ENCODE measurements at regions not wholly inside any gene's neighbourhood (a gene's known extent, or its start where the extent isn't known, plus 50 kb on each side); places are given as distances from the start of the nearest gene placed in this dataset.

DNA sequence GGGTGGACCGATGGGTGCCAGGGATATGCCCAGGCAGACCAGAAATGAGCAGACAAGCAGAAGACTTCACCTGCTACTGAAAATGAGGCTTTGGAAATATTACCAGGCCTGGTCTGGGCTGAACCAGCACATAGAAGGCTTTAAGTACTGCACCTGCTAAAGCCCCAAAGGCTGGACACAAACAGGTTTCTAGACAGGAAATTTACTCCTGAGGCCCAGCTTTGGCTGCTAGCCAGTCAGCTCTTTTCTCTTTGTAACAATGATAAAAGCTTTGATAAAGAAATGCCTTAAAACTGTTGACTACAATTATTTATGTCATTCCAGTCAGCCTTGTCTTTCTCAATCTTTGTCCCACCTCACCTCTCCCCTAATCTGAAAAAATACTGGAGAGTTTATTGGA, 228.9 kb upstream of the EGLN3 start:
- Histone ChIP-seq H3K27me3 (ENCODE audit: insufficient read depth, low read length) (no peaks in the 10 kb centered on the region), H3K4me1 (ENCODE audit: insufficient read depth, low read length) (no peaks in the 10 kb centered on the region), H3K4me3 (ENCODE audit: low read length) (no peak overlapping the region), H3K9me3 (ENCODE audit: low read depth, low read length) (no peaks in the 10 kb centered on the region)

DNA sequence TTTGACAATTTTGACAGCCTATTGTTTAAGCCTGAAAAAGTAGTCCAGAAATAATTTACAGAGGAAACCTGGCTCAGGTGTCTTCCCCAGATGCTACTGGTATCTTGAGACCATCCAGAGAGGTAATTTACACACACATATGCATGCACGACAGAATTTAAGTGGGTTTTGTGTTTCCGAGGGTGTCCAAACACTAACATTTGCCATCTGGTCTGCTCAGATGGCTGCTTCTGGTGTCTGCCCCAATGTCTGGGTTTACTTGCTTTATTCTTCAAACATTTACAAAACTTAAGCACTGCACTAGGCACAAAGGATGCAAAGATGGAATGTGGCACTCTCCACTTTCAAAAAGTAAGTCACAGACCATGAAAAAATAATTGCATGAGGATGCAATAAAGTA, 226.6 kb upstream of the EGLN3 start:
- Histone ChIP-seq H3K4me1 (ENCODE audit: insufficient read depth, low read length) (no peaks in the 10 kb centered on the region), H3K9me3 (ENCODE audit: low read depth, low read length) (no peaks in the 10 kb centered on the region), H3K4me3 (ENCODE audit: low read length) (no peak overlapping the region), H3K27me3 (ENCODE audit: insufficient read depth, low read length) (no peaks in the 10 kb centered on the region)

DNA sequence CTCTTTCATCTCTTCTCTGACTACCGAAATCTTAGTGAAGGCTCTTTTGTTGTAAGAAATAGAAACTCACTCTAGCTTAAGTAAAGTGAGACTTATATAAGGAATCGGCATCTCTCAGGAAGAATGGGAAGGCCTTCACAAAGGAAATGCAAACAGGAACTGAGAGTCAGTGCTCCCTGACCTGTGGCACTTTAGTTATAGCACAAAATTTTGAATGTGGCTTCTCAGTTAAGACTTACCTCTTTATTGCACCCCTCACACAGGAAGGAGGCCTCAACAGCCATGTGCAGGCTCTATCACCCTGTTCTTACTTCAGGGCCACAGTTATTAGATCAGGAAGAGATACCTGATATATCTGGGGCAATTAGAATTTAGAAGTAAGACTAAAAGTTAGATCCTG, 224.7 kb upstream of the EGLN3 start:
- H3K4me3 ChIP-seq (ENCODE audit: low read length) = no peak overlapping the region
- H3K27me3 ChIP-seq (ENCODE audit: insufficient read depth, low read length) = no peaks in the 10 kb centered on the region
- H3K9me3 ChIP-seq (ENCODE audit: low read depth, low read length) = no peaks in the 10 kb centered on the region
- no peaks in the 10 kb centered on the region for H3K4me1 ChIP-seq (ENCODE audit: insufficient read depth, low read length)

DNA sequence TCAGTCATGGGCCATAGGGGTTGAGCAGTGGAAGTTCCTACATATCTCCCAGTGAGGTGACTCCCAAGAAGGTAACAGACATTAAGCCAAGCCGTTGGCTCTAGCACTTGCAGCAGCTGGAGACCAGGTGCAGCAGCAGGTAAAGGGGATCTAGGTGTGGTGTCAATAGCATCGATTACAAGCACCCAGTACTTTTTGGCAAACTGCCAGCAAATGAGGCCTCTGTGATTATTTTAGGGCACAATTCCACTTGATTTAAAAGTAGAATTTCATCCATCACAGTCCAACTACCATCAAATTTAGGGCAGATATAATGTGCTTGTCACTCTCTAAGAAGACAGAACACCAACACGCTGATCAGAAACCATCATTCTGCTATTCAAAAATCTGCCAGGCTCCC, 224.1 kb upstream of the EGLN3 start:
- no peak overlapping the region for H3K4me3 ChIP-seq (ENCODE audit: low read length)
- H3K4me1 ChIP-seq (ENCODE audit: insufficient read depth, low read length) = no peaks in the 10 kb centered on the region
- H3K9me3 ChIP-seq (ENCODE audit: low read depth, low read length) = no peaks in the 10 kb centered on the region
- H3K27me3 ChIP-seq (ENCODE audit: insufficient read depth, low read length) = no peaks in the 10 kb centered on the region

DNA sequence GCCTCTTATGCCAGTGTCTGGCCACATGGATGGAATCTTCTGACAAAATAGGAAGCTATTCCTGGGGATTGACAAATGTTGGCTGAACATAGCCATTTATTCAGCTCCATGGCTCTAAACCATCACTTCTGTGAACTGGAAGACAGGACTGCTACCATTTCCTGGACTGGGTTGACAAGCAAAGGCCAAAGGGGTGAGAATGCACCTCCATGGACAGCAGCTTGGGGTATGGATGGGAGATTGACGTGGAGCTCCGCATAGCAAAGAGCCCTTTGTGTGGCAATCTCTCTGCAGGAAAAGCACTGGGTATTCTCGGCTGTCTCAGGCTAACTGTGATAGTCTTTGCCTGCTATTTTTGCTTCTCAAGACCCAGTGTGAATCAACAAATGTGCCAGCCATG, 223.0 kb upstream of the EGLN3 start:
- Histone ChIP-seq H3K4me3 (ENCODE audit: low read length) (no peak overlapping the region), H3K9me3 (ENCODE audit: low read depth, low read length) (no peaks in the 10 kb centered on the region), H3K4me1 (ENCODE audit: insufficient read depth, low read length) (no peaks in the 10 kb centered on the region), H3K27me3 (ENCODE audit: insufficient read depth, low read length) (no peaks in the 10 kb centered on the region)

DNA sequence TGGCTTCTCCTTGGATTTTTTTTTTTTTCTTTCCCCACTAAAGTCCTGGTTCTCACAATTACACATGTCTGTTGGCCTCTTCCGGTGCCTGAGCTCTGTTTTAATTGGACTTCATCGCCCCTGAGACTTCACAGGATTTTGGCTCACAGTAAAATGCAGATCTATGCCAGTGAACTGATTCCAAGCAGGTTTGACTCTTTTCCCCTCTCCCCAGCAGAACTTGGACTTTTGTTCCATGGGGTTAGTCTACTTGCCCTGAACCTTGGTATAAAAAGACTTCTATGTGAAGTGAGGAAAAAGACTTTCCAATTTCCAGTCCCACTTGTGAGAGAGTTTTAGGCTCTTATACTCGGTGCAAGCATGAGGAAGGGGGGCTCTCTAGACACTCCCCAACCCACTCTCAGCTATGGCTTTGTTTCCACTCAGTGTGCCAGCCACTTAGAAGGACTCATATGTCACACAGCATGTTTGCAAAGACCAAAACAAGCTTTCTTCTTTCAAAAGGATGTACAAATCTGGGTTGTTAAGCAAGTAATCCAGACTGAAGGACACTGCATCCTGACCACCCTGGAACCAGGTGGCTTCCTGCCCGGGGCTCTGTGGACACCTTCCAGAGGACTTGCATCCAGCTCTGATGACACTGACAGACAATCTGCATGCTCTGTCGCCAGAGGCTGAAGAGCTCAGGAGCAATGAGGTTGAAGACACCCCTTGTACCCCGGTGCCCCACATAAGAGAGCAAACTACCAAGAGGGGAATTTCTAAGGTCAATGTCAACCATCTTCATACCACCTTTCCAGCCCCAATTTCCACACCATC, 221.9 kb upstream of the EGLN3 start:
- no peaks in the 10 kb centered on the region for H3K9me3 ChIP-seq (ENCODE audit: low read depth, low read length)
- no peaks in the 10 kb centered on the region for H3K4me1 ChIP-seq (ENCODE audit: insufficient read depth, low read length)
- no peaks in the 10 kb centered on the region for H3K27me3 ChIP-seq (ENCODE audit: insufficient read depth, low read length)
- H3K4me3 ChIP-seq (ENCODE audit: low read length) = no peak overlapping the region

DNA sequence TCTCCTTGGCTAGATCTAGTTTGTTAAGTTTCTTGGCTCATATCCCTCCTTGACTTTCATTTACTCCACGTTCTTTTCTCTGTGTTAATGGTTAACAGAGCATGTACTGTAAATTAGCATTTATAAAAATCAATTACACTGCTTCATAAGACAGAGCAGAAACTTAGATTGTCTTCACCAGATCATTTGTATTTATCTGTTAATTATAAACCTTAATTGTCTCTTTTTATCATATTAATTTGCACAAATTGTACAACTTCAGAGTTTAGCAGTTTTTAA, 221.2 kb upstream of the EGLN3 start:
- H3K9me3 ChIP-seq (ENCODE audit: low read depth, low read length) = no peaks in the 10 kb centered on the region
- no peaks in the 10 kb centered on the region for H3K27me3 ChIP-seq (ENCODE audit: insufficient read depth, low read length)
- H3K4me1 ChIP-seq (ENCODE audit: insufficient read depth, low read length) = no peaks in the 10 kb centered on the region
- H3K4me3 ChIP-seq (ENCODE audit: low read length) = no peak overlapping the region

DNA sequence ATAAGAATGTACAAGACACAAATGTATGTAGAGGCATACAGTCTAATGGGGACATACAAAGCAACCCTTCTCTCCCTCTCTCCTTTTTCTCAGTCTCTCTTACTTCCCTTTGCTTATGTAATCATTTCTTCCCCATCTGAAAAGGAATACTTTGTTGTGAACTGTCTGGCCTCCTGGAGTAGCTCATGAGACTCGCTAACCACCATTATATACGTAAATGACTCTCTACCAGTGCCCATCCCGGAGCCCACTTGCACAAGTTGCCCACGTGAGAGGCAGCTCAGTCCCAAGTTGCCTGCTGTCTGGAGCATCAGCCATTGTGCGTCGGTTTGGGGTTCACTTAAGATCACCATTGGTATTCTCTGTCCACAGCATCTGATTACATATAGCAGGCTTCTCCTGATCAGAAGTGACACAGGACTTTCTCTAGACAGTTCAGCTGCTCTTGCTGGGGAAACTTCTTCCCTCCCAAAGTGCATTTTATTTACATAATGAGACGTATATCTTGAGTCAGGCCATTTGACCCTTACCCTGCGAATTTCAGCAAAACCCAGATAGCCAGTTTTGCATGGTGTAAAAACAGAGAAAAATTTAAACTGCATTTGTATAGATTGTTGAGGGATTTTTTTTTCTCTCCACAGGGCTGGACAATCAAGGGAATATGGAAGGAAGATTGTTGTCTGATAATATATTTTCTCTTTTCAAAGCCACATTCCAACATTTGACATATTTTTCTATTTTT, 220.7 kb upstream of the EGLN3 start:
- H3K4me3 ChIP-seq (ENCODE audit: low read length) = no peak overlapping the region
- H3K4me1 ChIP-seq (ENCODE audit: insufficient read depth, low read length) = no peaks in the 10 kb centered on the region
- no peaks in the 10 kb centered on the region for H3K27me3 ChIP-seq (ENCODE audit: insufficient read depth, low read length)
- no peaks in the 10 kb centered on the region for H3K9me3 ChIP-seq (ENCODE audit: low read depth, low read length)

DNA sequence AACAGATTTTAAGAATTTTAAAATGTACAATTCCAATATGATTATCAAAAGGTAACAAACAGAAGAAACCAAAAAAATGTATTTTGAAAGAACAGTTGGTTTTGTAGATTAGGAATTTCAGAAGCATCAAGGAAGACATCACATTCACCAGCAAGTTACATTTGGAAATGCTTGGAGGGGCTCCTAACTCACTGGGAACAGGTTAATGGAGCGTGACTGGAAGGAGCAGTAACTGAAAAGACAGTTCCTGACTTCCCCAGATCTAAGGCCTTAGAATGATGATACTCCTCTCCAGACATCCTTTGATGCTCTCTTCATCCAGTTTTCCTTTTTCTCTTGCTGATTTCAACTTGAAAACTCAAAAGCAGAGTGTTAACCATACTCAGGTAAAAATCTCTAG, 220.0 kb upstream of the EGLN3 start:
- no peaks in the 10 kb centered on the region for H3K4me1 ChIP-seq (ENCODE audit: insufficient read depth, low read length)
- no peaks in the 10 kb centered on the region for H3K27me3 ChIP-seq (ENCODE audit: insufficient read depth, low read length)
- no peaks in the 10 kb centered on the region for H3K9me3 ChIP-seq (ENCODE audit: low read depth, low read length)
- H3K4me3 ChIP-seq (ENCODE audit: low read length) = no peak overlapping the region

DNA sequence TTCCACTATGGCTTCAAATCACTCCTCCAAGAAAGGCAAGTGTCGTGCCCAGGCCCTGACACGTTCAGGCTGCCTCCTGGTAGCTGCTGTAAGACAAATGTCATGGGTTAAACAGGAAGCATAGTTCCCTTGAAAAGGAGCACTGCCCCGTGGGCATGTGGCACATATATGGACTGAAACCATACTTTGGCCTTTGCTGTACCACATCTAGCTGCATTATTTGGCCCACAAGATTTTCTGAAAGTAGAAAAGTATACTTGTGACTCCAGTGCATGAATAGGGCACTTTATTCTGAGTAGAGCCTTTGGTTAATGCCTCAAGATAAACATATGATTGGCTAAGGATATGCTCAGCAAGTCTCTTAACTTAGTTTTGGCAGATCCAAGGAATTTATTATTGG, 218.7 kb upstream of the EGLN3 start:
- H3K9me3 ChIP-seq (ENCODE audit: low read depth, low read length) = no peaks in the 10 kb centered on the region
- no peak overlapping the region for H3K4me3 ChIP-seq (ENCODE audit: low read length)
- H3K4me1 ChIP-seq (ENCODE audit: insufficient read depth, low read length) = no peaks in the 10 kb centered on the region
- H3K27me3 ChIP-seq (ENCODE audit: insufficient read depth, low read length) = no peaks in the 10 kb centered on the region

DNA sequence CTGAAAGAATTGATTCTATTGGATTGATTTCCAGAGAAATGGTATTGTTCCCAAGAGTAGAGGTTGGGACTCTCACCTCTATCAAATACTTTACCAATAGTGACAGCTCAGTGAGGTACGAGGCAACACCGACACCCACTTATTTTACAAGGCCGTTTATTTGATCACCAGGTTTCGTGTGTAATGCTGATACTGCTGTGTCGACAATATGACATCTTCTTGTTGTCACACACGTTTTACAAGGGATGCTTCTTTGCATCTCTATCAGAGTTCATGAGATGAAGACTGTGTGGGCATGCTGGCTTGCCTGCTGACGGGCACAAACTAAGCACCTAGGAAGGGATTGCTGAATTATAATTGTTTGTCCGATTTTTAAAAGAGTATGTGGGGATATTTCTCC, 217.8 kb upstream of the EGLN3 start:
- H3K4me1 ChIP-seq (ENCODE audit: insufficient read depth, low read length) = no peaks in the 10 kb centered on the region
- no peaks in the 10 kb centered on the region for H3K9me3 ChIP-seq (ENCODE audit: low read depth, low read length)
- H3K4me3 ChIP-seq (ENCODE audit: low read length) = no peak overlapping the region
- H3K27me3 ChIP-seq (ENCODE audit: insufficient read depth, low read length) = no peaks in the 10 kb centered on the region

DNA sequence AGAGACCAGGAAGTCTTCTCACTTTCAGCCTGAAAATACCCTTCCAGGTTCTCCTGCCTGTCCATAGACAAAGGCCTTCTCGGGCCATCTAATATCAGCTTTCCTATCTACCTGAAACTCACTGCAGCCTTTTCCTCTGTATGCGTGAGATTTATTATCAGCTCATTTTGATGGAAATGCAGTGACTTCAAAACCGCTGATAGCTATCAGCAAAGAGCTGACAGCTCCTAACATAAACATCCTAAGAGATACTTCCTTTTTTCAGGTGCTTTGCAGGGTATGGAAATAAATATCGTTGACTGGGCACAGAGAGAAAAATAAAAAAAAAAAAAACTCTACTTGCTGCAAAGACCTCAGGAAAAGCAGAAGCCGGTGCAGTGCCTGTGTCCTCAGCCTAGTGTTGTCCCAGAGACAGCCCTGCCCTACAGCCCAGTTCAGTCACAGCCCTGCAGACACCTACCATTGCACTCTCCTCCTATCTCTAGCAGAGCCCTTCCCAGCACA, 215.0 kb upstream of the EGLN3 start:
- Histone ChIP-seq H3K4me1 (ENCODE audit: insufficient read depth, low read length) (no peaks in the 10 kb centered on the region), H3K27me3 (ENCODE audit: insufficient read depth, low read length) (no peaks in the 10 kb centered on the region), H3K9me3 (ENCODE audit: low read depth, low read length) (no peaks in the 10 kb centered on the region), H3K4me3 (ENCODE audit: low read length) (no peak overlapping the region)

DNA sequence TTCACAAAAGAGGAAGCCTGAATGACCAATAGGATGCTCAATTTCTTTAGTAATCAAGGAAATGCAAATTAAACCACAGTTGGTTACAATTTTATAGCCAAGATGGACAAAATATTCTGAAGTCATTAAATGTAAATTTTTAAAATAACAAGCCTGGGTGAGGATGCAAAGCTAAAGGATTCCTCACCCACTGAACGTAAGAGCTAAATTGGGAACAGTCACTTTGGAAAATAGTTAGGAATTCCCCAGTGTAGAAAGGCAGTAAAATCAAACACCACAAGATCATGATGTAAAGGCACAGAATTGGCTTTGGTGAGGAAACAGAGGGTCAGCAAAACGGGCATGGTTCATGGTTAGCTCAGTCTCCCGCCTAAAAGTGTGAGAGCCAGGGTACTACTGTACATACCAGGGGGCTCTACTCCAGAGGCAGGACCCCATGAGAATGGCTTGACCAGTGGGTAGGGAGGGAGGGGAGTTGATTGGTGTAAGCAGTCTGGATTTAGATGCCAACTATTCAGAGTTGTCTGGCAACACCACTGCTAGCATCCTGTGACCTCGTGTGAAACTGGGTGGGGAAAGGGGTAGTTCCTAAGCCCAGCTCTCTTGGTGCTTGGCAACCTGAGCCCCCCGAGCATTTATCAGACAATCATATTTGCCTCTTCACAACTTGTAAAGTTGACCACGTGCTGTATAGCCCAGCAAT, 213.4 kb upstream of the EGLN3 start:
- Histone ChIP-seq H3K9me3 (ENCODE audit: low read depth, low read length) (no peaks in the 10 kb centered on the region), H3K27me3 (ENCODE audit: insufficient read depth, low read length) (no peaks in the 10 kb centered on the region), H3K4me3 (ENCODE audit: low read length) (no peak overlapping the region), H3K4me1 (ENCODE audit: insufficient read depth, low read length) (no peaks in the 10 kb centered on the region)

DNA sequence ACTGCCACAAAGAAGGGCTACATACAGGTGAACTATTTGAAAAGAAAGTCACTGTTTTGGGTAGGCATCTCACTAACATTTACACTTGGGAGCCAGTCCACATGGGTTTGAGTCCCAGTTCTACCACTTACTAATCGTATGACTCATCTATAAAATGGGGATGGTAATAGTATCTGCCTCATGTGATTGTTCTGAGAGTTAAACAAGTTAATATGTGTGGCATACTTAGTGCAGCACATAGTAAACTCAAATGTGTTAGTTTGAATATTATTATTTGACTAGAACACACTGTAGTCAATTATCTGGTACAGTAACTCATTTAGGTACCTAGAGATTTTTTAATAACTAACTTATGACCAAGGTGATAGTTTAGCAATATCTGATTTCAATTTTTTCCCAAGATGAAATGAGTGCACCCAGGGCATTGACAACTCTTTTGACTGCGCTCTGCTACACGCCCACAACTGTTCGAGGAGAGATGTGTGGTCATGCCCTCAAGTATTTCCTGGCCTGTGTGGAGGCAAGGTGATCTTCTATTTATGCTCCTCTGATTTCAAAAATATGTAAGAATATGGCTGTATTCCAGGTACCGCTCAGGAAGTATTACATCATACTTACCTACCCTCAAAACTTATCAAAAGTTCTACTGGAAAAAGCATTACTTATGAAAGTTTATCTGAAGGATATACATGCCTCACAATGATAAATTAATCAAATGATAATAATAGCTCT, 210.6 kb upstream of the EGLN3 start:
- H3K27me3 ChIP-seq (ENCODE audit: insufficient read depth, low read length) = no peaks in the 10 kb centered on the region
- H3K4me1 ChIP-seq (ENCODE audit: insufficient read depth, low read length) = no peaks in the 10 kb centered on the region
- H3K4me3 ChIP-seq (ENCODE audit: low read length) = no peak overlapping the region
- no peaks in the 10 kb centered on the region for H3K9me3 ChIP-seq (ENCODE audit: low read depth, low read length)

DNA sequence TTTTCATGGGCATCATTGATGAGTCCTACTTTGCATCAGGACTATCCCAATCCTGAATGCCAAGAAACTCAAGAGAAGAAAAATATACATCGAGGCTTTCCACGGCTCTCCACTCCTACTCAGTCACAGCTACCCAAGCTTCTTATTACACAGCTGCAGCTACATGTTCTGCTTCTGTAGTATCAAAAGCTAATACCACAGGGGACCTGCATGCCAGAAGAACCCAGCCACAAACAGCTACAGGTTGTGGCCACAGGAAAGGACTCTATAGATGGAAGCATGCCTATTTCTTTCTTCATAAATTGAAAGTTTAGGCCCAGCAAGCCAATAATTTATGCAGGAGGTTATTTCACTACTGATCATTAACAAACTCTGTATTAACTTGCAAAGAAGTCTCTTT, 209.7 kb upstream of the EGLN3 start:
- Histone ChIP-seq H3K4me1 (ENCODE audit: insufficient read depth, low read length) (no peaks in the 10 kb centered on the region), H3K4me3 (ENCODE audit: low read length) (no peak overlapping the region), H3K27me3 (ENCODE audit: insufficient read depth, low read length) (no peaks in the 10 kb centered on the region), H3K9me3 (ENCODE audit: low read depth, low read length) (no peaks in the 10 kb centered on the region)
